Endodermal cell (in vitro differentiated cells): ENCODE measurements at regions not wholly inside any gene's neighbourhood (a gene's known extent, or its start where the extent isn't known, plus 50 kb on each side); places are given as distances from the start of the nearest gene placed in this dataset.

ENCODE experiments used
- DNase-seq: peaks from one replicate; pipeline ENCODE4 v3.0.0-alpha.2; 2017
- H3K27ac ChIP-seq: 2 replicates; pipeline ENCODE4 v1.5.1; 2013; ENCODE audit warnings: mild to moderate bottlenecking, low read depth, low read length, moderate library complexity
- H3K27me3 ChIP-seq: 2 replicates; pipeline ENCODE4 v1.6.1; 2013; ENCODE audit warnings: mild to moderate bottlenecking, low read length, moderate library complexity; ENCODE audit not compliant: insufficient read depth, control insufficient read depth, poor library complexity, severe bottlenecking
- H3K36me3 ChIP-seq: 2 replicates; pipeline ENCODE4 v1.7.0; 2013; ENCODE audit warnings: mild to moderate bottlenecking, low read length, moderate library complexity; ENCODE audit not compliant: control insufficient read depth, insufficient read depth
- H3K4me1 ChIP-seq: one replicate; pipeline ENCODE4 v1.7.0; 2013; ENCODE audit warnings: low read length; ENCODE audit not compliant: control insufficient read depth, insufficient read depth
- H3K4me3 ChIP-seq: 2 replicates; pipeline ENCODE4 v1.5.1; 2013; ENCODE audit warnings: mild to moderate bottlenecking, low read length, moderate library complexity
- H3K9ac ChIP-seq: 2 replicates; pipeline ENCODE4 v1.6.1; 2013; ENCODE audit warnings: mild to moderate bottlenecking, low read length, moderate library complexity; ENCODE audit not compliant: poor library complexity, severe bottlenecking; ENCODE audit errors: extremely low read depth
- H3K9me3 ChIP-seq: 2 replicates; pipeline ENCODE4 v1.6.1; 2013; ENCODE audit warnings: mild to moderate bottlenecking, low read length, moderate library complexity; ENCODE audit not compliant: control insufficient read depth
- H3K27ac Mint-ChIP-seq: 2 replicates; pipeline ENCODE4 v1.8.0; 2020; ENCODE audit warnings: mixed read lengths
- H3K27me3 Mint-ChIP-seq: 2 replicates; pipeline ENCODE4 v1.8.0; 2021; ENCODE audit warnings: mild to moderate bottlenecking, mixed read lengths; ENCODE audit not compliant: insufficient read depth
- H3K36me3 Mint-ChIP-seq: 2 replicates; pipeline ENCODE4 v1.8.0; 2020; ENCODE audit warnings: low read depth, mixed read lengths
- H3K4me1 Mint-ChIP-seq: 2 replicates; pipeline ENCODE4 v1.8.0; 2020; ENCODE audit warnings: mixed read lengths
- H3K4me3 Mint-ChIP-seq: 2 replicates; pipeline ENCODE4 v1.8.0; 2020; ENCODE audit warnings: mild to moderate bottlenecking, moderate library complexity, mixed read lengths
- H3K9me3 Mint-ChIP-seq: 2 replicates; pipeline ENCODE4 v1.8.0; 2020; ENCODE audit warnings: mild to moderate bottlenecking, mixed read lengths
- WGBS, 2 experiments: methylation state at CpG; one replicate each; pipeline versions ENCODE4 v1.1.5 to v1.1.7; 2013; ENCODE audit warnings: missing lambda C conversion rate in 2 of 2, mixed read lengths in 1 of 2; ENCODE audit not compliant: insufficient coverage in 1 of 2, insufficient read length in 1 of 2; 5-methylcytosine and 5-hydroxymethylcytosine counted together
- TF ChIP-seq, protein P1 (sequence below): fragments of 200-600 bp; sonication (generic); conservative IDR thresholded peaks from 2 replicates; pipeline ENCODE4 v1.5.0; 2021; ENCODE audit warnings: antibody characterized with exemption, mild to moderate bottlenecking

DNA sequence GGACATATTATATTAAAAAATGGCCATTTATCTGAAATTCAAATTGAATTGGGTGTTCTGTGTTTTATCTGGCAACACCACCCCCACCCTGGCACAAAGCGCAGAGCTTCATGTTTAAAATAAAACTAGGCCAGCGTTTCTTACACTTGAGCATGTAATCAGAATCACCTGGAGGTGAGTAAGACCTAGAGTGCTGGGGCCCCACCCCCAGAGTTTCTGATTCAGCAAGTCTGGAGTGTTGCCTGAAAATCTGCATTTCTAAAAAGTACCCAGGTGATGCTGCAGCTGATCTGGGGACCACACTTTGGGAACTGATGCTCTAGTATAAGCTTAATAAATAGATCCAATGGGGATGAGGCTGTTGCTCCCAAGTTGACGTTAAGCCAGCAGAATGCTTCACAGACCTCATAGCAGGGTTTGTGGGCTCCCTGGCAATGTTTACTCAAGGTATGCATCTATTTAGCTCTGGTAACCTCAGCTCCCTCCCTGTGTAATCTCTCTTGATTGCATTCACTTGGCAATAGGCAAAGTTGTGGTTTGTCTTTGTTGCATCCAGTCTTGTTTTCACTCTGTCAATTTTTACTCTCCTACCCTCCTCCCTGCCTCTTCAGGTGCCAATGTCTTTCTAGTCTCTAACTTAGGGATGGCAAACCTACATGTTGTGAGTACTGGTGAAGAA, 99.8 kb upstream of the TEX13D start:
- Histone ChIP-seq H3K9me3 (no peaks in the 10 kb centered on the region), H3K36me3 (no peaks in the 10 kb centered on the region), H3K4me1 (no peaks in the 10 kb centered on the region), H3K27ac (no peak overlapping the region), H3K4me3 (no peak overlapping the region), H3K9ac (no peak overlapping the region), H3K27me3 (no peaks in the 10 kb centered on the region)
- WGBS, 2 experiments, result 57% methylated on average over 3 of the region's 3 CpGs; no CpG with 5 or more reads in 1 of the 2 experiments
- TF ChIP-seq, protein P1, sequence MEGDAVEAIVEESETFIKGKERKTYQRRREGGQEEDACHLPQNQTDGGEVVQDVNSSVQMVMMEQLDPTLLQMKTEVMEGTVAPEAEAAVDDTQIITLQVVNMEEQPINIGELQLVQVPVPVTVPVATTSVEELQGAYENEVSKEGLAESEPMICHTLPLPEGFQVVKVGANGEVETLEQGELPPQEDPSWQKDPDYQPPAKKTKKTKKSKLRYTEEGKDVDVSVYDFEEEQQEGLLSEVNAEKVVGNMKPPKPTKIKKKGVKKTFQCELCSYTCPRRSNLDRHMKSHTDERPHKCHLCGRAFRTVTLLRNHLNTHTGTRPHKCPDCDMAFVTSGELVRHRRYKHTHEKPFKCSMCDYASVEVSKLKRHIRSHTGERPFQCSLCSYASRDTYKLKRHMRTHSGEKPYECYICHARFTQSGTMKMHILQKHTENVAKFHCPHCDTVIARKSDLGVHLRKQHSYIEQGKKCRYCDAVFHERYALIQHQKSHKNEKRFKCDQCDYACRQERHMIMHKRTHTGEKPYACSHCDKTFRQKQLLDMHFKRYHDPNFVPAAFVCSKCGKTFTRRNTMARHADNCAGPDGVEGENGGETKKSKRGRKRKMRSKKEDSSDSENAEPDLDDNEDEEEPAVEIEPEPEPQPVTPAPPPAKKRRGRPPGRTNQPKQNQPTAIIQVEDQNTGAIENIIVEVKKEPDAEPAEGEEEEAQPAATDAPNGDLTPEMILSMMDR, result no peak
- Mint-ChIP-seq H3K9me3 (no peaks in the 10 kb centered on the region), H3K27me3 (peaks cover 2% of the 10 kb centered on the region), H3K4me3 (no peak overlapping the region), H3K4me1 (peaks cover 41% of the 10 kb centered on the region), H3K36me3 (no peaks in the 10 kb centered on the region), H3K27ac (no peak overlapping the region)
- no peak for DNase-seq

DNA sequence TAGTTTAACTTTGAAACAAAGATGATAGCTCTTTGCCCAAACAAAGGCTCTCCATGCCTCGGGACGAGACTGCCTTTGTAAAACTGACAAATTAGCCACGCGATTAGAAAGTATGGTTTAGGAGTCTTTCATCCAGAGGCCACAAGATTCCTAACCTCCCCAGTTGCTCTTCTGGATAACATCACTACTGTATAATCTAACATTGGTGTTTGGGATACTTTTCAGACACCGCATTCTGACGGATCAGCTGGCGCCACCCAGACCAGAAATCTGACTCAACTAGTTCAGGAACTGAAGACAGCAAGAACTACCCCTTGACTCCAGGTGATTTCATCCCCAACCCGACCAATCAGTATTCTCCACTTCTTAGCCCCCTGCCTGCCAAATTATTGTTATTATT, 98.1 kb upstream of the TEX13D start:
- no peaks in the 10 kb centered on the region for H3K9me3 ChIP-seq
- DNase-seq, result no peak
- Mint-ChIP-seq H3K27me3 (peaks cover 7% of the 10 kb centered on the region), H3K36me3 (no peaks in the 10 kb centered on the region), H3K27ac (no peak overlapping the region), H3K4me3 (no peak overlapping the region), H3K4me1 (peaks cover 28% of the 10 kb centered on the region), H3K9me3 (no peaks in the 10 kb centered on the region)
- 94% methylated on average over 6 of the region's 8 CpGs; no CpG with 5 or more reads in 1 of the 2 experiments for WGBS, 2 experiments
- no peak overlapping the region for H3K4me3 ChIP-seq
- no peak overlapping the region for H3K27ac ChIP-seq
- H3K27me3 ChIP-seq, result no peaks in the 10 kb centered on the region
- no peak overlapping the region for H3K9ac ChIP-seq
- TF ChIP-seq, protein P1, result no peak
- H3K36me3 ChIP-seq, result no peaks in the 10 kb centered on the region
- H3K4me1 ChIP-seq, result no peaks in the 10 kb centered on the region

DNA sequence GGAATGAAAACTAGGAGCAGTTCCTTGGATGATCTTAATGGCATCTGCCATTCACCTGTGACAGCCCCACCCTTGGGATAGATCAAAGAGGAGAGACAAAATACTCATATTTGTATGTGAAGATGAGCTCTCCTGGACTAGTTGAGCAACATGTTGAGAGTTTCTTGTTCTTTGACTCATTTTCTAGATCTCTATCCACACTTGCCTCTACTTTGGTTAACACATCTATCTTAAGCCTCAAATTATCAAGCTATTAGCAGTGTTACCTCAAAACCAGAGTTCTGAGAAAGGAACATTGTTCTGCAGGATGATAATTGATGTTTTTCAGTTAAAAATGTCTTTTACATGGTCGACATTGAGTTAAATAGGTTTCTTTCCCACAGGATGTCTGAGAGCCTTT, 94.2 kb upstream of the TEX13D start:
- H3K27ac ChIP-seq, result no peak overlapping the region
- H3K4me1 ChIP-seq, result no peaks in the 10 kb centered on the region
- H3K9me3 ChIP-seq, result no peaks in the 10 kb centered on the region
- Mint-ChIP-seq H3K27me3 (peaks cover 12% of the 10 kb centered on the region), H3K27ac (no peak overlapping the region), H3K4me3 (no peak overlapping the region), H3K4me1 (peaks cover 1% of the 10 kb centered on the region), H3K36me3 (no peaks in the 10 kb centered on the region), H3K9me3 (no peaks in the 10 kb centered on the region)
- H3K9ac ChIP-seq, result no peak overlapping the region
- TF ChIP-seq, protein P1, result no peak
- no peak overlapping the region for H3K4me3 ChIP-seq
- no peaks in the 10 kb centered on the region for H3K27me3 ChIP-seq
- WGBS, 2 experiments, result 78 to 83% methylated on average over 1 of the region's 1 CpG
- no peak for DNase-seq
- no peaks in the 10 kb centered on the region for H3K36me3 ChIP-seq
